ENCODE measurements at regions not wholly inside any gene's neighbourhood (a gene's known extent, or its start where the extent isn't known, plus 50 kb on each side); places are given as distances from the start of the nearest gene placed in this dataset.

- TF ChIP-seq CTCF (IDR thresholded peaks at IDR 0.05; ENCODE audit: unreplicated experiment): no peak
- peaks cover 5% of the 10 kb centered on the region for H3K4me1 Mint-ChIP-seq
- H3K9me3 Mint-ChIP-seq: no peaks in the 10 kb centered on the region
- no peak for DNase-seq (ENCODE audit: low spot score in 2 of 2, unreplicated experiment in 2 of 2)
- no peak overlapping the region for H3K4me3 Mint-ChIP-seq
- no peak overlapping the region for H3K27ac Mint-ChIP-seq
- no peaks in the 10 kb centered on the region for H3K27me3 Mint-ChIP-seq (ENCODE audit: low read depth)
- H3K36me3 Mint-ChIP-seq: no peaks in the 10 kb centered on the region
These were observed 127.0 kb downstream of the PRELID2 start for GRCh38 chr5:145708169-145708568.

DNA sequence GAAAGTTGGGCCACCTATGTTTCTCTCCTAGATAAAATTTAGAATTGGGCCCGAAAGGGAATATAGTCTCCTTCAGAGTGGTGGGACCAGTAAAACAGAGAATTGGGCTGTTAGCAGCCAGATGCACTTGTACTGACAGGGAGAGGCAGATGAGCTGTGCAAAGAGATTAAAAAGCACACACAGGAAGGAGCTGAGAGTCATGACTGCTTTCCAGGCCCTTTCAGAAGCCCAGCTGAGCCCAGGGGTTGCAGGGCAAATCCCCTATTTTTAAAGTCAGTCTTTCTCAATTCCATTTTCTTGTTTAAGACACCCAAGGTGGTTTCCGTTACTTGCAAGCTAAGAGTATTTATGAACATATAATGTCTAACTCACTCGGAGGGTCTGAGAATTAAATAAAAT, 130.4 kb downstream of the PRELID2 start:
- no peak for TF ChIP-seq CTCF (IDR thresholded peaks at IDR 0.05; ENCODE audit: unreplicated experiment)
- Mint-ChIP-seq H3K4me1 (peaks cover 3% of the 10 kb centered on the region), H3K27me3 (ENCODE audit: low read depth) (no peaks in the 10 kb centered on the region), H3K9me3 (no peaks in the 10 kb centered on the region), H3K4me3 (no peak overlapping the region), H3K27ac (no peak overlapping the region), H3K36me3 (no peaks in the 10 kb centered on the region)
- DNase-seq (ENCODE audit: low spot score in 2 of 2, unreplicated experiment in 2 of 2): no peak

- no peak for DNase-seq (ENCODE audit: low spot score in 2 of 2, unreplicated experiment in 2 of 2)
- H3K27me3 Mint-ChIP-seq (ENCODE audit: low read depth): no peaks in the 10 kb centered on the region
- H3K4me3 Mint-ChIP-seq: no peak overlapping the region
- H3K4me1 Mint-ChIP-seq: no peaks in the 10 kb centered on the region
- no peaks in the 10 kb centered on the region for H3K9me3 Mint-ChIP-seq
- H3K27ac Mint-ChIP-seq: no peak overlapping the region
- TF ChIP-seq CTCF (IDR thresholded peaks at IDR 0.05; ENCODE audit: unreplicated experiment): no peak
- no peaks in the 10 kb centered on the region for H3K36me3 Mint-ChIP-seq
These were observed 131.3 kb downstream of the PRELID2 start for GRCh38 chr5:145703856-145704255.

DNA sequence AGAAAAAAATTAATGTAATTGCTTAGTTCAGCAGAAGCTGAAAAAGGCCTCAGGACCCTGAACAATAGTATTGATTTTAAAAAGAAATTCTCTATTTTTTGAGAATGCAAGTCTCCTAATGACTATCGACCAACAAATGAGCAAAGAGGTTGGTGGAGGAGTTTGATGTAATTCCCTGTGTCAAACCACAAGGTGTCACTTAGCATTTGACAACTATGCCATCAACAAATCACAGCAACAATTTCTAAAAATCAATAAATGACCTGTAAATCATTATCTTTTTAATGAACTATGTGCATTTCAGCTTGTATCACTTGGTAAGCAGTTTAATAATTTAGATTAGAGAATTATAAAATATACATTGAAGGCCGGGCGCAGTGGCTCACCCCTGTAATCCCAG, 133.7 kb downstream of the PRELID2 start:
- Mint-ChIP-seq H3K4me1 (no peaks in the 10 kb centered on the region), H3K27ac (no peak overlapping the region), H3K4me3 (no peak overlapping the region), H3K36me3 (no peaks in the 10 kb centered on the region), H3K27me3 (ENCODE audit: low read depth) (no peaks in the 10 kb centered on the region), H3K9me3 (no peaks in the 10 kb centered on the region)
- DNase-seq (ENCODE audit: low spot score in 2 of 2, unreplicated experiment in 2 of 2): no peak
- no peak for TF ChIP-seq CTCF (IDR thresholded peaks at IDR 0.05; ENCODE audit: unreplicated experiment)

DNA sequence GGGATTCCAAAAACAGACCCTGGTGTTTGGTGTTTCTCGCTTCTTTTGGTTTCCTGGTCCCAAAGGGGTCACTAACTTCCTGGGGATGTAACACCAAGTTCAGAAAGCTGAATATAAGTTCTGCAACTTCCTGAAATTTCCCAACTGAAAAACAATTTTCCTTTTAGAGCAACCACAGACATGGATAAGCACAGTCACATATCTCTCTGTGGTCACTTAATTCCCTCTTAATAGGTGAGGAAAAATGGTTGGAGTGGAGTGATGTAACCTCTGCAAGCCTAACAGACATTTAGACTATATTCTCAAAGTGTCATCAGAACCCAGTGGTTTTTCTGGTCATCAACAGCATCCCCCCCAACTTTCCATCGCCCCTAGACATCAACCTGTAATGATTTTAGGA, 135.3 kb downstream of the PRELID2 start:
- no peak for DNase-seq (ENCODE audit: low spot score in 2 of 2, unreplicated experiment in 2 of 2)
- H3K36me3 Mint-ChIP-seq: no peaks in the 10 kb centered on the region
- H3K27ac Mint-ChIP-seq: no peak overlapping the region
- no peaks in the 10 kb centered on the region for H3K9me3 Mint-ChIP-seq
- H3K4me1 Mint-ChIP-seq: no peaks in the 10 kb centered on the region
- H3K27me3 Mint-ChIP-seq (ENCODE audit: low read depth): peaks cover 1% of the 10 kb centered on the region
- no peak for TF ChIP-seq CTCF (IDR thresholded peaks at IDR 0.05; ENCODE audit: unreplicated experiment)
- H3K4me3 Mint-ChIP-seq: no peak overlapping the region

Data from mesothelial cell of epicardium (in vitro differentiated cells).